WI38 (cell line): ENCODE measurements at regions not wholly inside any gene's neighbourhood (a gene's known extent, or its start where the extent isn't known, plus 50 kb on each side); places are given as distances from the start of the nearest gene placed in this dataset.

Experiments
- H3K4me3 ChIP-seq: 2 replicates; pipeline ENCODE4 v1.5.1; 2011; ENCODE audit warnings: low read depth, mild to moderate bottlenecking, control low read depth, low read length
- CTCF ChIP-seq: IDR thresholded peaks from 2 replicates; pipeline ENCODE4 v1.5.1; 2012; ENCODE audit warnings: low read depth, mild to moderate bottlenecking, control low read depth, low read length

- TF ChIP-seq CTCF, result no peak
- no peak overlapping the region for H3K4me3 ChIP-seq
These were observed 65.0 kb upstream of the POU2AF1 start for GRCh38 chr11:111444040-111444439.

DNA sequence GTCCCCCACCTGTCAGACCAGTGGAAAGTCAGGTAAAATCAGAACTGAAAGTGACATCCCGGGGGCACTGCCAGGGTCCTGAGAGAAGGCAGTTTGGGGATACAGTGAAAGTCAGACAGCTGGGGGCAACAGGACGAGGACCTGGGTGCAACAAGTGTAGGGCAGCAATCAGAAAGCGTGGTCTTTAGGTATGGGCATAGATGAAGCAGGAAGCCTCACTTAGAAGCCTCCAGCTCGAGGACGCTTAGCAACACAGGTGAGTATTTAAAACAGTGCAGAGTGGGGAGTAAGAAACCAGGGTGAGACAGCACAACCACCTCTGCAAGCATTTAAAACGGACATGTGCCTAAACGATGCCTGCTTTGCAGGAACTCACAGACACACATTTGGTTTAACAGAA, 64.6 kb upstream of the POU2AF1 start:
- no peak overlapping the region for H3K4me3 ChIP-seq
- no peak for TF ChIP-seq CTCF

DNA sequence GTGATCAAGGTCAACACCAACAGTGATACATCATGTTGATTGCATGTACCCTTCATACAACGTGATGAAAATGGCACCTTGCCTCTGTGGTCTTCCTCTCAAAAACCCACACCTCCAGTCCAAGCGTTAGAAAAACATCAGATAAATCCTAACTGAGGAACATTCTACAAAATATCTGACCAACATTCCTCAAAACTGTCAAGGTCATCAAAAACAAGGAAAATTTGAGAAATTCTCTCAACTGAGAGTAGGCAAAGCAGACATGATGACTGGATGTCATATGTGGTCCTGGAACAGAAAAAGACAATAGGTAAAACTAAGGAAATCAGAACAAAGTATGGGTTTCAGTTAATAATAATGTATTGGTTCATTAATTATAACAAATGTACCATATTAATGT, 64.0 kb upstream of the POU2AF1 start:
- no peak for TF ChIP-seq CTCF
- H3K4me3 ChIP-seq, result no peak overlapping the region

DNA sequence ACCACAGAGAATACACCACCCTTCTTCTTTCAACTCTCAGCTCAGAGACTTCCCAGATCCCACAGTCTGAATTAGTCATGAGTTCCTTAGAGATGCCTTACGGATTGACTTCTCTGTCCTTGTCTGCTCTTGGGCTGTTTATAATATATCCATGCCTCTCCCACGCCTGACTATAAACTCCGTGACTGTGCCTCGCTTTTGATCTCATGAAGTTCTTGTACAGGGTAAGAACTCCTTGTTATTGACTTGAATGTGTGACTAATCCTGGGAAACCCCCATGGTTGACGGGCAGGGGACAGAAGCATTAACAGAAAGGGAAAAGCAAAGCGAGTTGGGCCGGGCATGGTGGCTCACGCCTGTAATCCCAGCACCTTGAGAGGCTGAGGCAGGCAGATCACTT, 62.4 kb upstream of the POU2AF1 start:
- no peak overlapping the region for H3K4me3 ChIP-seq
- no peak for TF ChIP-seq CTCF

DNA sequence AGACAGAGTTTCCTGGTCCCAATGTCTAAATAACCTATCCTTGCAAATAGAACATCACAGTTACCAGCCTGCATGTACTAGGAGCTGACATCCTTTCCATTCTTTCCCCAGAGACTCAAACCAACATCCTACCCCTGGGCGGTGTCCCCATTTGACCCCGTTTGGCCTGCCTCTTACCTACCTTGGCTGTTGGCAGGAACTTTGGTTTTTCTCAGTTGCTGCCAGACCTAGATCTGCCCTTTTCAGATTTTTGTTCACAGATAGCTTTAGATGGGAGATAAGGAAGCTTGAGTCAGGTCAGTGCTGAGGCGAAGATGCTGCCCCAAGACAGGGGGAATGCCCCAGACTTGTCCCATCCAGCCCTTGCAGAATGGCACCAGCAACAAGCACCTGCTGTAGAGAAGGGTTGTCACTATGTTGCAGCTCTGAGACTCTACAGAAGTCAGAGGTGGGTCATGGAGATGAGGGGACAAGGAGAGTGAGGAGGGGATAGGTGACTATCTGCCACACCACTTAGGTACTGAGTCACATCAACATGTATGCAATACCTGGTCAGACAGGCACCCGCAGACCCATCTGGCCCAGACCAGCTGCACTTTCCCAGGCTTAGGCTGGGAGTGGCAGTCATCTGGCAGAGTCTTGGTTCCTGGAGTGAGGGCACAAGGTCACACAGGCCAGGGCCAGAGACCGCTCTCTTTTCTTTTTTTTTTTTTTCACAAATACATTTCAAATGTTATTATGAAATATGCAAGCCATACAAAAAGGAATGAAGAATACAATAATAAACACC, 61.5 kb upstream of the POU2AF1 start:
- no peak overlapping the region for H3K4me3 ChIP-seq
- TF ChIP-seq CTCF, result no peak

GRCh38 chr11:111439901-111440300, 60.8 kb upstream of the POU2AF1 start:
- H3K4me3 ChIP-seq, result no peak overlapping the region
- TF ChIP-seq CTCF, result no peak

DNA sequence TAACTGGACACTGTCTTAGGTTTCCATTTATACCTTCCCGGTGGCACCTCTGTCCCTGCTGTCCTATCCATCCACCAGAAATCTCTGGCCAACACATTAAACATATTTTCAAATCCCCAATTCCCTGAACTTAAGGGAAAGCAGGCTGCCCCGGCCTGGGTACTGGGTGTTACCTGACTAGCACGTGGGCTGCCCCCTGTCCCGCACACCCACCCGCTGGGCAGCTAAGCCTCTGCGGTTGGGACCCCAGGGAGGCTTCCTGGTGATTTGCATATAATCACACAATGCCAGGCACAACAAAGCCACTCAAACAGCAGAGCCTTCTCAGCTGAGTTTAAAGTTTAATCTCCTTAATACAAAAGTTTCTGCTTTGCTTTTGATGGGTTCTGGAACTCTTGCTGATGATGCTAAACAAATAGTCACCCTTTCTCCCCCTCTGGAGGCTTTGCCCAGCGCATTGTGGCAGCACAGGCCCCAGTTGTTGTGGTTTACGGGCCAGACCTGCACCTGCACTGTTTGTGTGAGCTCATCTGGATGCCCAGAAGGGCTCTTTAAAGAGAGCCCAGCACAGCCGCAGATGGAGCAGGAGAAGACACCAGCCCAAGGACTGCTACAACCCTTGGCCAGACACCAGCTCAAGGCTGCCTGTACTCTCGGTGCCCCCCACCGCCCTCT, 59.9 kb upstream of the POU2AF1 start:
- H3K4me3 ChIP-seq, result no peak overlapping the region

More for the DNA sequence above, 59.9 kb upstream of the POU2AF1 start:
- TF ChIP-seq CTCF, result no peak
